GM21423 (cell line): ENCODE measurements at regions not wholly inside any gene's neighbourhood (a gene's known extent, or its start where the extent isn't known, plus 50 kb on each side); places are given as distances from the start of the nearest gene placed in this dataset.

Source experiments
- ATAC-seq: cut with Tn5 transposase; IDR thresholded peaks from one replicate; pipeline ENCODE4 v1.9.1; 2021; ENCODE audit warnings: mild to moderate bottlenecking, moderate library complexity; ENCODE audit not compliant: unreplicated experiment

GRCh38 chr1:166221316-166221715, 54.5 kb upstream of the FAM78B start:
- ATAC-seq = no peak

GRCh38 chr1:166233750-166234366, 67.1 kb upstream of the FAM78B start:
- no peak for ATAC-seq

GRCh38 chr1:166235728-166236127, 68.9 kb upstream of the FAM78B start:
- ATAC-seq = no peak

GRCh38 chr1:166237675-166238074, 70.9 kb upstream of the FAM78B start:
- no peak for ATAC-seq

GRCh38 chr1:166253076-166253779, 86.4 kb upstream of the FAM78B start:
- no peak for ATAC-seq

- ATAC-seq = no peak
Measured at GRCh38 chr1:166258017-166258416, 91.2 kb upstream of the FAM78B start.

- no peak for ATAC-seq
Measured at GRCh38 chr1:166261511-166261910, 94.7 kb upstream of the FAM78B start.

GRCh38 chr1:166270476-166271150, 103.8 kb upstream of the FAM78B start:
- no peak for ATAC-seq

- no peak for ATAC-seq
Measured at GRCh38 chr1:166271151-166271538, 104.3 kb upstream of the FAM78B start.

GRCh38 chr1:166272155-166272554, 105.4 kb upstream of the FAM78B start:
- ATAC-seq = no peak

- ATAC-seq = no peak
Measured at GRCh38 chr1:166272851-166273250, 106.0 kb upstream of the FAM78B start.

- ATAC-seq = no peak
Measured at GRCh38 chr1:166273618-166274017, 106.8 kb upstream of the FAM78B start.

- ATAC-seq = no peak
Measured at GRCh38 chr1:166282391-166283137, 115.8 kb upstream of the FAM78B start.

- no peak for ATAC-seq
Measured at GRCh38 chr1:166283190-166283589, 116.4 kb upstream of the FAM78B start.

- ATAC-seq = no peak
Measured at GRCh38 chr1:166283600-166283999, 116.8 kb upstream of the FAM78B start.

GRCh38 chr1:166289309-166290050, 122.7 kb upstream of the FAM78B start:
- ATAC-seq = no peak

- ATAC-seq = no peak
Measured at GRCh38 chr1:166295656-166296055, 128.9 kb upstream of the FAM78B start.

- ATAC-seq = no peak
Measured at GRCh38 chr1:166297993-166298392, 131.2 kb upstream of the FAM78B start.

- no peak for ATAC-seq
Measured at GRCh38 chr1:166300767-166301166, 134.0 kb upstream of the FAM78B start.

- ATAC-seq = no peak
Measured at GRCh38 chr1:166302989-166303758, 136.4 kb upstream of the FAM78B start.
